ENCODE measurements at regions not wholly inside any gene's neighbourhood (a gene's known extent, or its start where the extent isn't known, plus 50 kb on each side); places are given as distances from the start of the nearest gene placed in this dataset.

GRCh38 chr21:41115851-41116250, 52.1 kb upstream of the BACE2 start:
- no peak for ATAC-seq (ENCODE audit: insufficient read depth, low FRiP score)
- WGBS, 2 donors = 72 to 84% methylated on average over 4 of the region's 4 CpGs
- TF ChIP-seq, protein P1, sequence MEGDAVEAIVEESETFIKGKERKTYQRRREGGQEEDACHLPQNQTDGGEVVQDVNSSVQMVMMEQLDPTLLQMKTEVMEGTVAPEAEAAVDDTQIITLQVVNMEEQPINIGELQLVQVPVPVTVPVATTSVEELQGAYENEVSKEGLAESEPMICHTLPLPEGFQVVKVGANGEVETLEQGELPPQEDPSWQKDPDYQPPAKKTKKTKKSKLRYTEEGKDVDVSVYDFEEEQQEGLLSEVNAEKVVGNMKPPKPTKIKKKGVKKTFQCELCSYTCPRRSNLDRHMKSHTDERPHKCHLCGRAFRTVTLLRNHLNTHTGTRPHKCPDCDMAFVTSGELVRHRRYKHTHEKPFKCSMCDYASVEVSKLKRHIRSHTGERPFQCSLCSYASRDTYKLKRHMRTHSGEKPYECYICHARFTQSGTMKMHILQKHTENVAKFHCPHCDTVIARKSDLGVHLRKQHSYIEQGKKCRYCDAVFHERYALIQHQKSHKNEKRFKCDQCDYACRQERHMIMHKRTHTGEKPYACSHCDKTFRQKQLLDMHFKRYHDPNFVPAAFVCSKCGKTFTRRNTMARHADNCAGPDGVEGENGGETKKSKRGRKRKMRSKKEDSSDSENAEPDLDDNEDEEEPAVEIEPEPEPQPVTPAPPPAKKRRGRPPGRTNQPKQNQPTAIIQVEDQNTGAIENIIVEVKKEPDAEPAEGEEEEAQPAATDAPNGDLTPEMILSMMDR (IDR thresholded peaks at IDR 0.05; ENCODE audit: control extremely low read depth, extremely low read depth) = no peak

More at GRCh38 chr21:41115851-41116250, 52.1 kb upstream of the BACE2 start:
- no peaks in the 10 kb centered on the region for H3K36me3 ChIP-seq (ENCODE audit: control insufficient read depth in 4 of 4, insufficient read depth in 4 of 4, low read length in 4 of 4)
- peaks cover 0 to 3% (median 0%) of the 10 kb centered on the region in 4 donors for H3K9me3 ChIP-seq (ENCODE audit: control insufficient read depth in 4 of 4, insufficient read depth in 3 of 4, low read length in 3 of 4)
- H3K27ac ChIP-seq (ENCODE audit: low read depth in 1 of 2, low read length in 1 of 2) = no peak overlapping the region
- H3K4me3 ChIP-seq = no peak overlapping the region
- peak; percentile 79 to 89 (median 82) for DNase-seq
- H3K4me1 ChIP-seq (ENCODE audit: control insufficient read depth in 5 of 5, insufficient read depth in 5 of 5, low read length in 5 of 5) = peaks cover 0 to 23% (median 5%) of the 10 kb centered on the region in 5 donors
- H3K9ac ChIP-seq (ENCODE audit: insufficient read depth in 1 of 2, low read length in 2 of 2) = no peak overlapping the region
- H3K27me3 ChIP-seq (ENCODE audit: control insufficient read depth in 3 of 3, insufficient read depth in 3 of 3, low read length in 2 of 3) = no peaks in the 10 kb centered on the region
